ENCODE measurements at regions not wholly inside any gene's neighbourhood (a gene's known extent, or its start where the extent isn't known, plus 50 kb on each side); places are given as distances from the start of the nearest gene placed in this dataset.

GRCh38 chr13:34303346-34303745, 485.4 kb downstream of the RFC3 start:
- Histone ChIP-seq H3K4me3 (ENCODE audit: low read length) (no peak overlapping the region), H3K9me3 (ENCODE audit: insufficient read depth, low read length) (no peaks in the 10 kb centered on the region), H3K36me3 (replicated peaks; ENCODE audit: low read depth, low read length) (no peaks in the 10 kb centered on the region), H4K20me1 (ENCODE audit: insufficient read depth, low read length) (no peaks in the 10 kb centered on the region), H3K4me1 (ENCODE audit: low read length) (no peaks in the 10 kb centered on the region), H3K9ac (ENCODE audit: low read length) (no peak overlapping the region), H2AFZ (ENCODE audit: low read depth, low read length) (no peak overlapping the region), H3K27ac (ENCODE audit: low read length) (no peak overlapping the region), H3K27me3 (ENCODE audit: low read depth, low read length) (no peaks in the 10 kb centered on the region), H3K79me2 (ENCODE audit: low read length) (no peaks in the 10 kb centered on the region), H3K4me2 (ENCODE audit: low read length) (no peak overlapping the region)
- TF ChIP-seq EZH2phosphoT487 (IDR thresholded peaks at IDR 0.05; ENCODE audit: low read depth), result no peak
- no peak for TF ChIP-seq CTCF (IDR thresholded peaks at IDR 0.05; ENCODE audit: low read depth, low read length)

GRCh38 chr13:34307607-34308006, 489.7 kb downstream of the RFC3 start:
- H3K9me3 ChIP-seq (ENCODE audit: insufficient read depth, low read length), result no peaks in the 10 kb centered on the region
- H3K4me3 ChIP-seq (ENCODE audit: low read length), result no peak overlapping the region
- H3K79me2 ChIP-seq (ENCODE audit: low read length), result no peaks in the 10 kb centered on the region
- H3K9ac ChIP-seq (ENCODE audit: low read length), result no peak overlapping the region
- H3K27me3 ChIP-seq (ENCODE audit: low read depth, low read length), result no peaks in the 10 kb centered on the region
- no peak overlapping the region for H3K27ac ChIP-seq (ENCODE audit: low read length)
- H2AFZ ChIP-seq (ENCODE audit: low read depth, low read length), result no peak overlapping the region
- H4K20me1 ChIP-seq (ENCODE audit: insufficient read depth, low read length), result no peaks in the 10 kb centered on the region
- no peaks in the 10 kb centered on the region for H3K36me3 ChIP-seq (replicated peaks; ENCODE audit: low read depth, low read length)
- no peak overlapping the region for H3K4me2 ChIP-seq (ENCODE audit: low read length)
- TF ChIP-seq CTCF (IDR thresholded peaks at IDR 0.05; ENCODE audit: low read depth, low read length) (no peak), EZH2phosphoT487 (IDR thresholded peaks at IDR 0.05; ENCODE audit: low read depth) (no peak)
- no peaks in the 10 kb centered on the region for H3K4me1 ChIP-seq (ENCODE audit: low read length)

- no peaks in the 10 kb centered on the region for H3K36me3 ChIP-seq (replicated peaks; ENCODE audit: low read depth, low read length)
- H3K9ac ChIP-seq (ENCODE audit: low read length), result no peak overlapping the region
- H2AFZ ChIP-seq (ENCODE audit: low read depth, low read length), result no peak overlapping the region
- H3K4me1 ChIP-seq (ENCODE audit: low read length), result no peaks in the 10 kb centered on the region
- H4K20me1 ChIP-seq (ENCODE audit: insufficient read depth, low read length), result no peaks in the 10 kb centered on the region
- no peaks in the 10 kb centered on the region for H3K27me3 ChIP-seq (ENCODE audit: low read depth, low read length)
- H3K79me2 ChIP-seq (ENCODE audit: low read length), result no peaks in the 10 kb centered on the region
- H3K9me3 ChIP-seq (ENCODE audit: insufficient read depth, low read length), result no peaks in the 10 kb centered on the region
- no peak overlapping the region for H3K27ac ChIP-seq (ENCODE audit: low read length)
- no peak overlapping the region for H3K4me3 ChIP-seq (ENCODE audit: low read length)
- no peak for TF ChIP-seq EZH2phosphoT487 (IDR thresholded peaks at IDR 0.05; ENCODE audit: low read depth)
- no peak for TF ChIP-seq CTCF (IDR thresholded peaks at IDR 0.05; ENCODE audit: low read depth, low read length)
- H3K4me2 ChIP-seq (ENCODE audit: low read length), result no peak overlapping the region
Observed at GRCh38 chr13:34308725-34309124, 490.8 kb downstream of the RFC3 start.

- no peaks in the 10 kb centered on the region for H3K9me3 ChIP-seq (ENCODE audit: insufficient read depth, low read length)
- no peak for TF ChIP-seq EZH2phosphoT487 (IDR thresholded peaks at IDR 0.05; ENCODE audit: low read depth)
- no peak for TF ChIP-seq CTCF (IDR thresholded peaks at IDR 0.05; ENCODE audit: low read depth, low read length)
- H3K4me1 ChIP-seq (ENCODE audit: low read length), result no peaks in the 10 kb centered on the region
- H3K79me2 ChIP-seq (ENCODE audit: low read length), result no peaks in the 10 kb centered on the region
- no peaks in the 10 kb centered on the region for H3K36me3 ChIP-seq (replicated peaks; ENCODE audit: low read depth, low read length)
- H3K4me3 ChIP-seq (ENCODE audit: low read length), result no peak overlapping the region
- no peak overlapping the region for H3K4me2 ChIP-seq (ENCODE audit: low read length)
- H3K27ac ChIP-seq (ENCODE audit: low read length), result no peak overlapping the region
- H4K20me1 ChIP-seq (ENCODE audit: insufficient read depth, low read length), result no peaks in the 10 kb centered on the region
- H3K27me3 ChIP-seq (ENCODE audit: low read depth, low read length), result no peaks in the 10 kb centered on the region
- no peak overlapping the region for H3K9ac ChIP-seq (ENCODE audit: low read length)
- no peak overlapping the region for H2AFZ ChIP-seq (ENCODE audit: low read depth, low read length)
Observed at GRCh38 chr13:34310539-34310938, 492.6 kb downstream of the RFC3 start.

Measured in OCI-LY3 (cell line).